Nephron progenitor cell (in vitro differentiated cells): ENCODE measurements at regions not wholly inside any gene's neighbourhood (a gene's known extent, or its start where the extent isn't known, plus 50 kb on each side); places are given as distances from the start of the nearest gene placed in this dataset.

Source experiments
- DNase-seq: peaks from one replicate; pipeline ENCODE4 v3.0.0; 2021
- H3K27ac Mint-ChIP-seq: 2 replicates; pipeline ENCODE4 v1.8.0; 2021; ENCODE audit warnings: mild to moderate bottlenecking, moderate library complexity, mixed read lengths
- H3K27me3 Mint-ChIP-seq: 2 replicates; pipeline ENCODE4 v1.8.0; 2021; ENCODE audit warnings: mild to moderate bottlenecking, low read depth, mixed read lengths; ENCODE audit not compliant: poor library complexity
- H3K36me3 Mint-ChIP-seq: 2 replicates; pipeline ENCODE4 v1.8.0; 2021; ENCODE audit warnings: low read depth, mixed read lengths
- H3K4me1 Mint-ChIP-seq: 2 replicates; pipeline ENCODE4 v1.8.0; 2021; ENCODE audit warnings: mixed read lengths
- H3K4me3 Mint-ChIP-seq: 2 replicates; pipeline ENCODE4 v1.8.0; 2021; ENCODE audit warnings: mild to moderate bottlenecking, moderate library complexity, mixed read lengths
- H3K9me3 Mint-ChIP-seq: 2 replicates; pipeline ENCODE4 v1.8.0; 2021; ENCODE audit warnings: mild to moderate bottlenecking, moderate library complexity, mixed read lengths
- CTCF ChIP-seq: fragments of 200-600 bp; sonication (generic); IDR thresholded peaks from 2 replicates; pipeline ENCODE4 v1.5.0; 2021; ENCODE audit warnings: antibody characterized with exemption

- no peak for DNase-seq
- Mint-ChIP-seq H3K27ac (peak overlapping the region; percentile 46), H3K27me3 (no peaks in the 10 kb centered on the region), H3K36me3 (peaks cover 4% of the 10 kb centered on the region), H3K4me3 (peak overlapping the region; percentile 27), H3K9me3 (no peaks in the 10 kb centered on the region), H3K4me1 (peaks cover 41% of the 10 kb centered on the region)
- no peak for TF ChIP-seq CTCF
Measured at GRCh38 chr18:31233621-31234275, 71.1 kb upstream of the DSC1 start.

DNA sequence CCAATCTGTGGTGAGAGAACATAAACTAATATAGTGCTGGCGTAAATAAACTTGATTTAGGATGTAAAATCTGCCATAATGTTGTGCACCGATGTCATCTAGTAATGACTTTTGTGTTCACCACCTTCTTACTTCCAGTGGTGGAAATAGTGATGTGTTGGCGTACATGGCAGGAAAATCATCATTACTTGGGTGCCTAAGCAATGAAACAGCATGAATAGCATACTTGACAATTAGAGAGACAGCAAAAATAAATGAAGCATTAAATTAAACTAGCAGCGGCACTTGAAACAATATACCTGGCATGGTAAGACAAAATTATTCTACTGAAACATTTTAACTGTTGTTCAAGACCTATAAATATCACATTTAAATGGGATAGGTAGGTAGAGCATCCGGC lies 73.2 kb upstream of the DSC1 start:
- Mint-ChIP-seq H3K4me3 (no peak overlapping the region), H3K9me3 (no peaks in the 10 kb centered on the region), H3K27ac (no peak overlapping the region), H3K36me3 (no peaks in the 10 kb centered on the region), H3K27me3 (no peaks in the 10 kb centered on the region), H3K4me1 (peaks cover 41% of the 10 kb centered on the region)
- DNase-seq, result no peak
- no peak for TF ChIP-seq CTCF

DNA sequence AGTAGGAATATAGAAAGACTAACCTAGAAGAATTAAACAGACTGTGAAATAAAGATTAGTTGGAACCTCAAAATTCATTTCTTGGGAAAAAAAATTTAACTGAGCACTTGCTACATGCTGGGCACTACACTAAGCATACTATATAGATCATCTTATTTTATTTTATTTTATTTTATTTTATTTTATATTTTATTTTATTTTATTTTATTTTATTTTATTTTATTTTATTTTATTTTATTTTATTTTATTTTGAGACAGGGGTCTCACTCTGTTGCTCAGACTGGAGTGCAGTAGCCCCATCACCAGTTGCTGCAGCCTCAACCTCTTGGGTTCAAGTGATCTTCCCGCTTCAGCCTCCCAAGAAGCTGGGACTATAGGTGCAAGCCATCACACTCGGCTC lies 74.5 kb upstream of the DSC1 start:
- Mint-ChIP-seq H3K4me1 (peaks cover 43% of the 10 kb centered on the region), H3K4me3 (no peak overlapping the region), H3K27me3 (no peaks in the 10 kb centered on the region), H3K36me3 (no peaks in the 10 kb centered on the region), H3K9me3 (no peaks in the 10 kb centered on the region), H3K27ac (no peak overlapping the region)
- no peak for TF ChIP-seq CTCF
- DNase-seq, result no peak

- no peak overlapping the region for H3K27ac Mint-ChIP-seq
- peaks cover 50% of the 10 kb centered on the region for H3K4me1 Mint-ChIP-seq
- no peak for DNase-seq
- no peak for TF ChIP-seq CTCF
- no peak overlapping the region for H3K4me3 Mint-ChIP-seq
- H3K36me3 Mint-ChIP-seq, result no peaks in the 10 kb centered on the region
- H3K27me3 Mint-ChIP-seq, result no peaks in the 10 kb centered on the region
- no peaks in the 10 kb centered on the region for H3K9me3 Mint-ChIP-seq
Measured at GRCh38 chr18:31241425-31241824, 76.5 kb upstream of the DSG1 start.

- peaks cover 55% of the 10 kb centered on the region for H3K4me1 Mint-ChIP-seq
Measured at GRCh38 chr18:31241900-31242409, 76.0 kb upstream of the DSG1 start.

More at GRCh38 chr18:31241900-31242409, 76.0 kb upstream of the DSG1 start:
- Mint-ChIP-seq H3K36me3 (no peaks in the 10 kb centered on the region), H3K9me3 (no peaks in the 10 kb centered on the region), H3K27me3 (no peaks in the 10 kb centered on the region), H3K4me3 (no peak overlapping the region), H3K27ac (peak overlapping the region; percentile 71)
- peak; percentile 68 for DNase-seq
- TF ChIP-seq CTCF, result peak; percentile 71
